Renal pelvis (tissue), 1 donor: ENCODE measurements at regions not wholly inside any gene's neighbourhood (a gene's known extent, or its start where the extent isn't known, plus 50 kb on each side); places are given as distances from the start of the nearest gene placed in this dataset.

Source experiments
- DNase-seq: peaks from one replicate; pipeline ENCODE4 v3.0.0-alpha.2; 2013

DNA sequence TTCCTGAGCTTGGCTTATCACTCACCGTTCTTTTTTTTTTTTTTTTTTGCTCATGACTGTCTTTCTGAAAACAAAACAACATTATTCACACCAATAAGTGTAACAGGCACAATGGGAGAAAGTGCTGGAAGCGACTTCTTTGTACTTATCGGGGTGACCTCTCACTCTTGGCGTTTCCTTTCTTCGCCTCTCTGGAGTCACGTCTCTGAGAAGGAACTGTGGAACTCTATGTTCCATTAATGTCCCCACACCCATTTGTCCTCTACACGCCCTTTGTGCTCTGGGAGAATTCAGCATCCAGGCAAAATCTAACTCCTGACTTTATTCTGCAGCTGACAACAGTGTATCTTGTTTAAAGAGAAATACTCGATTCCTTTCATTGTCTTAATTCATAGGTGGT is 70.8 kb upstream of the FAM204A start:
- DNase-seq: no peak

DNA sequence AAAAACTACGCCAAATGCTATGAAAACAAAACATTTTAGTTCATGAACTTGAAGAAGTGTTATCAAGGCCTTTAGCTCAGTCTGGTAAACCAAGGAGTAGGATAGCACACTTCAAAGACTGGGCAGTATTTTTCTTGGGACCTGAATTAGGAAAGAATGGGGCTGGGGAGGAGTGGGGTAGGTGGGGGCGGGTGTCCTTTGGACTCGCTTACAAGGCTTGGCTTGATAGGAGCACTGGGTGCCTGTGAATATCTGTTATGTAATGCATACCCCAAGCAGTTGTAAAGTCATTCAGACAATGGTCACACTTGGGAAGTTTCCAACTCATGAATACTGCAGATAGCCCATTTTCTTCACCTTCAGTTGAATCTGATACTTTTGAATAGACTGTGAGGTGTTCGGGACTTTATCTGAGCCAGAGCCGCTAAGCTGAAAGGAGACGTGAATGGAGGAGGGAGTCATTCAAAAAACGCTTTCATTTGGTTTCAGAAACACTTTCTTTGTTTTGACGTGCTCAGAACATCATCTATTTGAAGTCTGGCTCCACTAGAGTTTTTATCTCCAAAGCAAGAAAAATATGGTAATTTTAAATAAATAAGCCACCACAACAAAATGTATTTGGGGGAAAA is 70.1 kb upstream of the FAM204A start:
- no peak for DNase-seq

DNA sequence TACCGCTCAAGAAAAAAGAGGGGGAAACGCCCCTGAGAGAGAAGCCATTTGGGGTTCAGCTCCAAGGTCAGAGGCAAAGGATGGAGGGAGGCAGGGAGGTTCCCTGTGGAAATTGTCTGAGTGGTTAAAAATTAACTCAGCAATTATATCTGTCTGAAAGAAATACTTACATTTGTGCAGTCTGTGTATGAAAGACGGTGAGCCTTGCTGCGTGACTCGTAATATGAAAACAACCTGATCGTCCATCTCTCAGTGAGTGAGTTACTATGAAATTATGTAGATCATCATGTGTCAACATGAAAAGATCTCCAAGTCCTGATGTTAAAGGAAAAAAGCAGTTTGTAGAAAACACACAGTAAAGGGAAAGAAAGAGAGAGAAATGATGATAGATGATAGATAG is 67.2 kb upstream of the FAM204A start:
- DNase-seq: no peak

DNA sequence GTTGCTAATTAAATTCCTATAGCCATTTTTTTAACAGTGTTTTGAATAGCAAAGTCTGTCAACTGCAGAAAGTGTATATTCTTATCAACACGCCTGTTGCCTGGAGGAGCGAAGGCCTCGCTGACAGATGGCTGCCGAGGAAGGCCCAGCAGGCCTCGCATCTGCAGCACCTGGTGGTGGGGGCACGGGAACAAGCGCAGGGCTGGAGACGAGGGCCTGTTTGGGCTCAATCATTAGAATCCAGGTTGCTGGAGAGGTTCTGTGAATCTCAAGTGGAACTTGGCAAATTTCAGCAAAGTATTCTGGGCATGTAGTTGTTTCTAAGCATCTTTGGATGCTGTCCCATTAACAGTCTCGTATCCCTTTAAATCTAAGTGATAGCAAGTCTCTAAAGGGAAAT is 66.1 kb upstream of the FAM204A start:
- DNase-seq: no peak

DNA sequence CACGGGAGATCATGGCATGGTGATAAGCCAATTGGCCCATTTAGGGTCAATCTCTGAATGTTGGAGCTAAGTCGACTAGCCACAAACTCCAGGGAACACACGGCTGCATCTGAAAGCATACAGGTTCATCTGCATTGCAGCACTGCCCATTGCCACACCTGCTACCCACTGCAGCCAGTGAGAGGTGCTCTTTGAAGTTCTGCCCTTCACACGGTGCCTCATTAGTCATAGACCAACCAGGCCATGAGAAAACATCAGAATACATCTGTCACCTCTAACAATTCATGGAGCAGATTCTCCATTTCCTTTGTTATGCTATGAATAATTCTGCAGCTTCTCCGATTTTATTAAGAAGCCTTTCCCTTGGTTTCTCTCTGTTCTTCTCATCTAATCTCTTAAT is 65.7 kb upstream of the FAM204A start:
- DNase-seq: no peak

DNA sequence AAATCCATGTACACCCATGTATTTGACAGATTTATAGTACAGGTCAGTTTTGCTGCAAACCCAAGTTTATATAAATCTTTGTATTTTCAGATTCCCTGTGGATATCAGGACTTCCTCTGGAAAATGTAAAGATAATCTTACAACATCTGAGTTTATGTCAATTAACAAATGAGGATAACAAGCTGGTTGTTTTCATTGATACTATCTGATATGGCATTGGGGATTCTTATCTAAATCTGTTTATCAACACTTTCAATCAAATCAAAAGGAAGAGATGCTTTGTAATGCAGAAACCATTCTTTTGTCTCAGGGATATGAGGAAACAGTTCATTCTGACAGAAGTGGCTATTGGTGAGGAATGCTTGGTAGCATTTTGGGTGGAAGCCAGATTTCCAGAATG is 64.9 kb upstream of the FAM204A start:
- DNase-seq: no peak

DNA sequence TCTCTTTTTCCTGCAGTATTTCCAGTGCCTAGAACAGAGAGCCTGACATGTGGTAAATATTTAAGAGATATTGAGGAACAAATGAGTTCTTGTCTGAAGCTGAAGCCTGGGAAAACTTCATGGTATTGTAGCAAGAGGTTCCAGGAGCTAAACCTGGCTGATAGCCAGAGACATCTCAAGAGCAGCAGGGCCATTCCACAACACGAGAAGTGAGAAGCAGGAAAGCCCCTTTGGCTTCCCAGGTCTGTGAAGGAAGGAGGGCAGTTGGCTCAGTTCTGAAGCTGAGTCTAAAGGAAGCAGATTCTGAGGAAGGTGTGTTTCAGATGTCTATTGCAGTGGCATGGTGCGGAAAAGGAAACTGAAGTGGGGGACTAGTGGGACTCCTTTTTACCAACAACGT is 63.8 kb upstream of the FAM204A start:
- DNase-seq: no peak

DNA sequence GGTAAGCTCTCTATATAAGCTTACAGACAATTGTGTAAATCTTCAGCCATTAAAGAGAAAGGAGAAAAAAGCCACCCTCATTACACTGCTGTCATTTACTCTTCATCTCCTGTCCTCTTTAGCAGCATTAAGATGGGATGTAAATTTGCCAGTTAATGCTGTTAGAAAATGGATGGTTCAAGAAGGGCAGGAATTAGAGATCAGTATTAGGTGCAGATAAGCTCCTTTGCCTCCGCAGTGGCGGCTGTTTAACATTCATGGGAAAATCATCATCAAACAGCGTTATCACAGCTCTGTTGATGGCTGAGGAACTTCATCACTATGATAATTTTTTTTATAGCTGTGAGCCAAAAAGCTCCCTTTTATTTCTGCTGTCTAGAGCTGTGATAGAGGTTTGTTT is 61.8 kb upstream of the FAM204A start:
- DNase-seq: no peak

DNA sequence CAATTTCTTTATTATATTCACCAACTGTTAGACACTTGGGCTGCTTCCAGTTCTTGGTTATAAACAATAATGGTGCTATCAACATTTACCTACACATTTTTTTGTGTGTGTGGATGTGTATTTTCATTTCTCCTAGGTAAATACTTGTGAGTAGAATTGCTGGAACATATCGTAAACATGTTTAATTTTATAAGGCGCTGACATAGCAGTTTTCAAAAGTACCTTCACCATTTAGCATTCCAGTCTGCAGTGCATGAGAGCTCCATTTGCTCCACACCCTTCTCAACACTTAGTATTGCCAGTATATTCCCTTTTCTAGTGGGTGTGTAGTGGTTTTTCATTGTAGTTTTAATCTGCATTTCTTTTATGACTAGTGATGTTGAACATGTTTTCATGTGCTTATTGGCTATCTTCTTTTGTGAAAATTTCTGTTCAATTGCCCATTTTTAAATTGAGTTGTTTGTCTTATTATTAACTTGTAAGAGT is 59.6 kb upstream of the FAM204A start:
- DNase-seq: no peak

DNA sequence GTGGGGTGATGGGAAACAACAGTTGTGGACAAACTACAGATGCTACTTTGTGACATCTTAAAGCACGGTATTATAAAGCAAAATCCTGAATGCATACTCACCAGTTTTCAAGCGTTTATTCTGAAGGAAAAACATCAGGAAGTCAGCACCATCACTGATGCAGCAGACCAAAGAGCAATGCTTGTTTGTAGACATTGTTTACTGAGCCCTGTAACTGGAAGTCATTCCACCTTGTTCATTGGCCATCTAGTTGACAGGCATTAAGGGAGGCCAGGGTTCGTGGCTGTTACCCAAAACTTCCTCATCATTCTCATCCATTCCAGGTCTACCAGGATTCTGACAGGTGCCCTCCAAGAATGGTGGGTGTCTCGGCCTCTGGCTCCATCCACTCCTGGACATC is 55.3 kb upstream of the FAM204A start:
- DNase-seq: no peak

DNA sequence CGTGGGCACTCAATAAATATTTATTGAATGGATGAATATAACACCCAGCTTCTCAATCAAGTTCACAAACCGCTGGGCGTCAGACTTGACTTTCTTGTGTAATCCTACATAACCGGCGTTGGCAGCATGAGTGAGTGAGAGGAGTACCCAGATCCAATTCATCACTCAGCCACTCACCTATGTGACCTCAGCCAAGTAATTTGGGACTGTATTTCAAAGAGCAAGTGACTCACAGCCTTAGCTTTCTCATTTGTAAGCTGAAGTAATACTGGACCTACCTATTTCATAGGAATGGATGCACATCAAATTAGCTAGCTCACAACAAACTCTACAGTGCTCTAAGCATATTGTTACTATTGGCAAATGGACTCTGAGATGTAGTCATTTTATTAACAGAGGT is 53.8 kb upstream of the FAM204A start:
- DNase-seq: no peak

DNA sequence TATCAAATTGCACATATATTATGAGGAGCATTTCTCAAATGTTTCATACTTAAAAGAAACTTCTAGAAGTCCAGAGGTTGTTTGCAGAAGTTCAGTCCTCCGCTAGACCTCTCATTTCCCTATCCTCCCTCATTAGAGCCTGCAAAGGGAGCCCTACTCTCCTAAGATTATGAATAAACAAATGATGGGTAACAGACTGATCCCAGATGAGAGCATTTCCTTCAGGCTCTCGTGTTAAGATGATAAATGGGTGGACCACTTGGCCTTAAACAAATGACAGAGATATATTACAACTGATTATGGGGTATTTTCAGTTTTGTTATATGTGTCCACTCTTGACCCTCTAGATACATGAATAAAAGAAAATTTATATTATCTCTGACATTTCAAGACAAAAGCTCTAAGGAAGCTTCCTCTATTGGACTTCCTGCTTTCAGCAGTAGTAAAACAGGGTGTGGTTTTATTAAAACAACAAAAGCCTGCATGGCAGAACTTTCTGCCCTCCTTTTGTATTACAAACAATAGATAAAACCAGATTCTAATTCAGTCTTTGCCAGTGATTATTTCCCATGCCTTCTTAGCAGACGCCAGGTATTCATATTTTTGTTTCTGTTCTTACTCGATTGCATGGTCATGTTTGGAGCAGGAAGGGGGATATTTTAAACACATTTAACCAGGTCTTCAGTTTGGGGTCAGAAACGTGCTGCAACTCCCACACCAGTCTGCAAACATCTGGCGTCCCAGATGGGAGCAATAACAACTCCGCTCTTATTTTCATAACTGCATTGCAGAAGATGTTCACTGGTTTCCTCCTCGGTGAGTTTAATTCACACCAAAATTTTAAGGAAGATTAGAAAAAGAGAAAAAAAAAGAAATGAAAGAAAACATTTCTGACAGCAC is 52.4 kb upstream of the FAM204A start:
- DNase-seq: peak; percentile 34

DNA sequence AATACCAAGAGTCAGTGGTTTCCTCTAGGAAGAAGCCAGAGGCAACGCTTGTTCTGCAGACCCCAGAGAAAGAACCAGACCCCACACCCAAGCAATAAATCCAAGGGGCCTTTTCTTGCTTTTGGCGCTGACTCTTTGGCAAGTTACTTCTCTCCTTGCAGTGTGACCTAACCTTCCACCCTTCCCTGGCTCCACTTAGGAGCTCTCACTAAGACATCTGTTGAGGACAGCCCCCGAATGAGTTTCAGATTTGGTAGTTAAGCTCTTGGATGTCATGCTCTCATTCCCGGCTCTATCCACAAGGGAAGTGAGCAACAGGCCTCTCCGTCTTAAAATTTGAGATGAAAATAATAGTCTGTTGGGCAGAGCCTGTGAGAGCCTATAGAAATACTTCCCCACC is 50.6 kb upstream of the FAM204A start:
- DNase-seq: no peak
